Testis (tissue), 2 donors: ENCODE measurements at regions not wholly inside any gene's neighbourhood (a gene's known extent, or its start where the extent isn't known, plus 50 kb on each side); places are given as distances from the start of the nearest gene placed in this dataset.

Source experiments
- DNase-seq: peaks from one replicate; pipeline ENCODE4 v3.0.0-alpha.2; 2019
- H3K27ac ChIP-seq, 2 donors: fragments of 200-600 bp; sonication (generic); one replicate each; pipeline ENCODE4 v1.5.1; 2019
- H3K27me3 ChIP-seq: fragments of 200-600 bp; sonication (generic); one replicate; pipeline ENCODE4 v1.5.1; 2019
- H3K36me3 ChIP-seq: fragments of 200-600 bp; sonication (generic); one replicate; pipeline ENCODE4 v1.5.1; 2017; ENCODE audit warnings: low read depth; ENCODE audit errors: missing control alignments
- H3K4me1 ChIP-seq: fragments of 200-600 bp; sonication (generic); one replicate; pipeline ENCODE4 v1.5.1; 2019
- H3K4me3 ChIP-seq, 2 donors: fragments of 200-600 bp; sonication (generic); one replicate each; pipeline ENCODE4 v1.5.1; 2017 to 2019
- H3K9me3 ChIP-seq: fragments of 200-600 bp; sonication (generic); one replicate; pipeline ENCODE4 v1.5.1; 2017
- CTCF ChIP-seq, 3 experiments: fragments of 450-650 bp in 2 of 3; fragments of 200-600 bp in 1 of 3; sonication (generic) in 1 of 3; IDR thresholded peaks; one replicate each; pipeline ENCODE4 v1.5.1; 2016 to 2019; ENCODE audit warnings: antibody characterized with exemption in 3 of 3, mild to moderate bottlenecking in 2 of 3, moderate library complexity in 1 of 3
- POLR2A ChIP-seq: fragments of 450-650 bp; IDR thresholded peaks from one replicate; pipeline ENCODE4 v1.6.1; 2017; ENCODE audit warnings: antibody characterized with exemption, mild to moderate bottlenecking, moderate library complexity
- WGBS, 2 donors: methylation state at CpG; one replicate each; pipeline ENCODE4 v1.1.5; 2018; 5-methylcytosine and 5-hydroxymethylcytosine counted together
- intact Hi-C: fragments of 100-400 bp; cut with DNase I; formaldehyde crosslinking; loops from one replicate; pipeline ENCODE4 v1.15.1; 2023; ENCODE audit warnings: low total_unique reads

- Histone ChIP-seq H3K4me3 (no peak overlapping the region), H3K4me1 (no peaks in the 10 kb centered on the region), H3K36me3 (no peaks in the 10 kb centered on the region), H3K27ac (no peak overlapping the region), H3K9me3 (no peaks in the 10 kb centered on the region), H3K27me3 (no peaks in the 10 kb centered on the region)
- WGBS, 2 donors = 86% methylated on average over 5 of the region's 5 CpGs; no CpG with 5 or more reads in 1 of the 2 donors
- no peak for DNase-seq
- TF ChIP-seq POLR2A = no peak
- TF ChIP-seq CTCF (IDR thresholded peaks at IDR 0.05) = no peak
- intact Hi-C loops = no loop called here
These were observed 71.9 kb downstream of the ENGASE start for GRCh38 chr17:79146562-79146961.

GRCh38 chr17:79145548-79145947, 70.9 kb downstream of the ENGASE start:
- H3K27ac ChIP-seq = no peak overlapping the region
- no peaks in the 10 kb centered on the region for H3K4me1 ChIP-seq
- 89 to 95% methylated on average over 15 to 18 of the region's 18 CpGs for WGBS, 2 donors
- TF ChIP-seq POLR2A (no peak), CTCF (IDR thresholded peaks at IDR 0.05) (no peak)
- H3K9me3 ChIP-seq = no peaks in the 10 kb centered on the region
- no peaks in the 10 kb centered on the region for H3K36me3 ChIP-seq
- H3K4me3 ChIP-seq = no peak overlapping the region
- intact Hi-C loops = no loop called here
- DNase-seq = no peak
- no peaks in the 10 kb centered on the region for H3K27me3 ChIP-seq

- intact Hi-C loops = no loop called here
- no peak for TF ChIP-seq POLR2A
- no peaks in the 10 kb centered on the region for H3K36me3 ChIP-seq
- no peaks in the 10 kb centered on the region for H3K4me1 ChIP-seq
- no peak for DNase-seq
- 64 to 77% methylated on average over 10 to 12 of the region's 12 CpGs for WGBS, 2 donors
- H3K9me3 ChIP-seq = no peaks in the 10 kb centered on the region
- H3K27me3 ChIP-seq = no peaks in the 10 kb centered on the region
- no peak overlapping the region for H3K27ac ChIP-seq
- H3K4me3 ChIP-seq = no peak overlapping the region
These were observed 69.5 kb downstream of the ENGASE start for GRCh38 chr17:79144133-79144532.

GRCh38 chr17:79142375-79142774, 67.8 kb downstream of the ENGASE start:
- no peak overlapping the region for H3K27ac ChIP-seq
- DNase-seq = no peak
- H3K4me1 ChIP-seq = peaks cover 8% of the 10 kb centered on the region
- no peaks in the 10 kb centered on the region for H3K36me3 ChIP-seq
- no peak overlapping the region for H3K4me3 ChIP-seq
- H3K27me3 ChIP-seq = no peaks in the 10 kb centered on the region
- TF ChIP-seq POLR2A = no peak
- TF ChIP-seq CTCF (IDR thresholded peaks at IDR 0.05) = no peak
- WGBS, 2 donors = 77 to 89% methylated on average over 7 to 13 of the region's 13 CpGs
- intact Hi-C loops = no loop called here
- H3K9me3 ChIP-seq = no peaks in the 10 kb centered on the region

GRCh38 chr17:79141578-79142355, 67.1 kb downstream of the ENGASE start:
- Histone ChIP-seq H3K27me3 (no peaks in the 10 kb centered on the region), H3K4me1 (peaks cover 9% of the 10 kb centered on the region), H3K4me3 (no peak overlapping the region), H3K9me3 (no peaks in the 10 kb centered on the region), H3K27ac (no peak overlapping the region), H3K36me3 (no peaks in the 10 kb centered on the region)
- no peak for TF ChIP-seq CTCF (IDR thresholded peaks at IDR 0.05)
- no peak for TF ChIP-seq POLR2A
- intact Hi-C loops = no loop called here
- 72 to 76% methylated on average over 24 of the region's 24 CpGs for WGBS, 2 donors
- DNase-seq = no peak
